ENCODE measurements at regions not wholly inside any gene's neighbourhood (a gene's known extent, or its start where the extent isn't known, plus 50 kb on each side); places are given as distances from the start of the nearest gene placed in this dataset.

DNA sequence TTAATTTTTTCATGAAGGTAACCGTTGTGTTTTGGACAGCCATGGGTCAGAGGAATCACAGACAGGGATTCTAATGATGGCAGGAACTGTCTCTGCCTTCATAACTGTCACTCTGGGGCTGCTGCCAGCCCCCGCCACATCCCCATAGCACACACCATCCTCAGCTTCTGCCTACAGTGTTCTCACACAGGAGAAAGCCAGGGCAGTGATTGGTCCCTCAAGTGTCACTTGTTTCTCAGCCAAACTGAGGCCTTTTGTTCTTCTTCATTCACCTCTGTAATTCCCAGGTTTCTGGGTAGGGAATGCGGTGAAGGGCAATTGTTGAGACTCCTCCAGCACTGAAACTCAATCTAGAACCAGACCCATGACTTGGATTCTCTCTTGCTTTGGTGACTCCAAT, 65.4 kb upstream of the C3orf80 start (continued):
- TF ChIP-seq, protein P1, sequence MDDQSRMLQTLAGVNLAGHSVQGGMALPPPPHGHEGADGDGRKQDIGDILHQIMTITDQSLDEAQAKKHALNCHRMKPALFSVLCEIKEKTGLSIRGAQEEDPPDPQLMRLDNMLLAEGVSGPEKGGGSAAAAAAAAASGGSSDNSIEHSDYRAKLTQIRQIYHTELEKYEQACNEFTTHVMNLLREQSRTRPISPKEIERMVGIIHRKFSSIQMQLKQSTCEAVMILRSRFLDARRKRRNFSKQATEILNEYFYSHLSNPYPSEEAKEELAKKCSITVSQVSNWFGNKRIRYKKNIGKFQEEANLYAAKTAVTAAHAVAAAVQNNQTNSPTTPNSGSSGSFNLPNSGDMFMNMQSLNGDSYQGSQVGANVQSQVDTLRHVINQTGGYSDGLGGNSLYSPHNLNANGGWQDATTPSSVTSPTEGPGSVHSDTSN (IDR thresholded peaks at IDR 0.05): no peak

DNA sequence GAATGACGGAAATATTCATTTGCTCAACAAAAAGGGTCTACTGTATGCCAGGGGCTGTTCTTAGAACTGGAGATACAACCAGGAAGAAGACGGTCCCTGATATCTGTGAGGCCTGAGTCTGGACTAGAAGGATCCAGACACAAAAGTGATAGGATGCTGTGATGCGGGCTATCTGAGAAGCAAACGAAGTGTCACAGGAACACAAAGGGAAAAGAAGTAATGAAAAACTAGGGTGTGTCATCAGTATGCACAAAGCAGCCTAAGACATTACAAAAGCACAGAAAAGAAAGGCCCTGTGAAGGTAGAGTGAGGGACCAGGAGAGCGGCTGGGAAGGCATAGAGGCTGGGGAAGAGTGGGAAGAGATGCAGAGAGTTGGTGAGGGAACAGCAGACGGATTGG, 63.3 kb upstream of the C3orf80 start:
- no peak overlapping the region for H3K27ac ChIP-seq (ENCODE audit: low read depth in 2 of 2, low read length in 1 of 2)
- no peaks in the 10 kb centered on the region for H3K79me2 ChIP-seq (ENCODE audit: insufficient read depth)
- H3K9ac ChIP-seq: no peak overlapping the region
- H2AFZ ChIP-seq (ENCODE audit: low read depth): peak overlapping the region; percentile 42; the same call in 1 of the 2 replicates
- ChIA-PET POLR2A (no interaction called here), CTCF (interaction anchor here (1.1 to 2.3 kb wide), 10 partner anchors 15 to 325 kb away, joined by 3 to 18 read pairs (median 6); partner anchors contain the start of gene C3orf80)
- H3K4me3 ChIP-seq (ENCODE audit: low read depth in 2 of 2, low read length in 1 of 2): no peak overlapping the region
- H3K9me2 ChIP-seq: no peaks in the 10 kb centered on the region
- no peaks in the 10 kb centered on the region for H3K27me3 ChIP-seq (ENCODE audit: insufficient read depth)
- no peaks in the 10 kb centered on the region for H4K20me1 ChIP-seq (ENCODE audit: insufficient read depth)
- no peak overlapping the region for H3K4me2 ChIP-seq
- 88% methylated on average over 6 of the region's 6 CpGs for WGBS (ENCODE audit: low lambda C conversion rate)
- peaks cover 0 to 8% of the 10 kb centered on the region in 2 experiments; a peak in 2 of 4 replicates for H3K4me1 ChIP-seq (ENCODE audit: control insufficient read depth in 1 of 2, insufficient read depth in 2 of 2, low read depth in 1 of 2, low read length in 1 of 2)
- no peaks in the 10 kb centered on the region for H3F3A ChIP-seq (replicated peaks; ENCODE audit: insufficient read depth)
- TF ChIP-seq, protein P2, sequence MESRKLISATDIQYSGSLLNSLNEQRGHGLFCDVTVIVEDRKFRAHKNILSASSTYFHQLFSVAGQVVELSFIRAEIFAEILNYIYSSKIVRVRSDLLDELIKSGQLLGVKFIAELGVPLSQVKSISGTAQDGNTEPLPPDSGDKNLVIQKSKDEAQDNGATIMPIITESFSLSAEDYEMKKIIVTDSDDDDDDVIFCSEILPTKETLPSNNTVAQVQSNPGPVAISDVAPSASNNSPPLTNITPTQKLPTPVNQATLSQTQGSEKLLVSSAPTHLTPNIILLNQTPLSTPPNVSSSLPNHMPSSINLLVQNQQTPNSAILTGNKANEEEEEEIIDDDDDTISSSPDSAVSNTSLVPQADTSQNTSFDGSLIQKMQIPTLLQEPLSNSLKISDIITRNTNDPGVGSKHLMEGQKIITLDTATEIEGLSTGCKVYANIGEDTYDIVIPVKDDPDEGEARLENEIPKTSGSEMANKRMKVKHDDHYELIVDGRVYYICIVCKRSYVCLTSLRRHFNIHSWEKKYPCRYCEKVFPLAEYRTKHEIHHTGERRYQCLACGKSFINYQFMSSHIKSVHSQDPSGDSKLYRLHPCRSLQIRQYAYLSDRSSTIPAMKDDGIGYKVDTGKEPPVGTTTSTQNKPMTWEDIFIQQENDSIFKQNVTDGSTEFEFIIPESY (IDR thresholded peaks at IDR 0.05; ENCODE audit: borderline replicate concordance, low read depth): no peak
- no peak for TF ChIP-seq POLR2AphosphoS5 (IDR thresholded peaks at IDR 0.05; ENCODE audit: low read depth, low read length)
- no peak for TF ChIP-seq JUND (IDR thresholded peaks at IDR 0.05)
- TF ChIP-seq, protein P3, sequence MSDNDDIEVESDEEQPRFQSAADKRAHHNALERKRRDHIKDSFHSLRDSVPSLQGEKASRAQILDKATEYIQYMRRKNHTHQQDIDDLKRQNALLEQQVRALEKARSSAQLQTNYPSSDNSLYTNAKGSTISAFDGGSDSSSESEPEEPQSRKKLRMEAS (IDR thresholded peaks at IDR 0.05; ENCODE audit: low read depth): no peak
- TF ChIP-seq NFIC (IDR thresholded peaks at IDR 0.05; ENCODE audit: borderline replicate concordance): no peak
- DNase-seq: no peak
- no peaks in the 10 kb centered on the region for H3K9me3 ChIP-seq
- no peaks in the 10 kb centered on the region for H3K36me3 ChIP-seq (replicated peaks in 1 of 2; ENCODE audit: control insufficient read depth in 1 of 2, insufficient read depth in 2 of 2, low read length in 1 of 2)

DNA sequence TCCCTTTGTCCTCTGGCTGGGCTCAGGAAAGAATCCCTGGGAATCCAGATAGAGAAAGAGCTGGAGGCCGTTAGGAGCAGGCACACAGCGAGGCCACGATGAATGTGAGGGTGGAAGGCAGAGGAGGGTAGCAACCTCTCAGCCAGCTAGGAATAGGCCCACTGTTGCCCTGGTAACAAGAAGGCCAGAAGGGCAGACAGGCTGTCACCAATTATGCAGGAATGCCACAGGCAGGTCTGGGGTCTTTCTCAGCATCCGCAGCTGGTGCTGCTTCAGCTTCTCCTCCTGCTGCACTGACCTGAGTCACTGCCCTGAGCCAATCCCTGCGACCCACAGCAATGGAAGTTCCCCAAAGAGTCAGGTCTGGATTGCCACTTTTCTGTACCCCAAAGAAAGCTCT, 62.8 kb upstream of the C3orf80 start:
- Histone ChIP-seq H3K9me2 (no peaks in the 10 kb centered on the region), H3K4me2 (0 out of 2 replicates have a peak overlapping the region, but pooled peaks have one; percentile 13), H3K27me3 (ENCODE audit: insufficient read depth) (no peaks in the 10 kb centered on the region), H3K4me1 (ENCODE audit: control insufficient read depth in 1 of 2, insufficient read depth in 2 of 2, low read depth in 1 of 2, low read length in 1 of 2) (peaks cover 0 to 8% of the 10 kb centered on the region in 2 experiments; a peak in 2 of 4 replicates), H3K9me3 (no peaks in the 10 kb centered on the region), H3K4me3 (ENCODE audit: low read depth in 2 of 2, low read length in 1 of 2) (no peak overlapping the region), H3K27ac (ENCODE audit: low read depth in 2 of 2, low read length in 1 of 2) (peak overlapping the region in 1 of 2 experiments; percentile 36; a peak in 1 of 4 replicates), H3K9ac (no peak overlapping the region), H3K79me2 (ENCODE audit: insufficient read depth) (no peaks in the 10 kb centered on the region), H3K36me3 (replicated peaks in 1 of 2; ENCODE audit: control insufficient read depth in 1 of 2, insufficient read depth in 2 of 2, low read length in 1 of 2) (no peaks in the 10 kb centered on the region), H3F3A (replicated peaks; ENCODE audit: insufficient read depth) (no peaks in the 10 kb centered on the region), H2AFZ (ENCODE audit: low read depth) (peak overlapping the region; percentile 42; the same call in 1 of the 2 replicates), H4K20me1 (ENCODE audit: insufficient read depth) (no peaks in the 10 kb centered on the region)
- peak; percentile 59 for DNase-seq
- ChIA-PET CTCF (interaction anchor here (0.8 to 2.7 kb wide), 34 partner anchors 9 to 325 kb away, joined by 3 to 29 read pairs (median 5); partner anchors contain the start of gene C3orf80), POLR2A (no interaction called here)
- WGBS (ENCODE audit: low lambda C conversion rate): 49% methylated on average over 5 of the region's 5 CpGs
- TF ChIP-seq RXRA (IDR thresholded peaks at IDR 0.05; ENCODE audit: borderline replicate concordance, low read depth) (no peak), SMC3 (IDR thresholded peaks at IDR 0.05; ENCODE audit: low read depth, low read length) (no peak), POLR2AphosphoS5 (IDR thresholded peaks at IDR 0.05; ENCODE audit: low read depth, low read length) (no peak), GATA2 (CRISPR knock-in tag; IDR thresholded peaks at IDR 0.05) (no peak), TEAD4 (IDR thresholded peaks at IDR 0.05; ENCODE audit: borderline replicate concordance, insufficient read depth) (no peak), MEF2A (IDR thresholded peaks at IDR 0.05; ENCODE audit: borderline replicate concordance, low read depth) (no peak)
- TF ChIP-seq, protein P4, sequence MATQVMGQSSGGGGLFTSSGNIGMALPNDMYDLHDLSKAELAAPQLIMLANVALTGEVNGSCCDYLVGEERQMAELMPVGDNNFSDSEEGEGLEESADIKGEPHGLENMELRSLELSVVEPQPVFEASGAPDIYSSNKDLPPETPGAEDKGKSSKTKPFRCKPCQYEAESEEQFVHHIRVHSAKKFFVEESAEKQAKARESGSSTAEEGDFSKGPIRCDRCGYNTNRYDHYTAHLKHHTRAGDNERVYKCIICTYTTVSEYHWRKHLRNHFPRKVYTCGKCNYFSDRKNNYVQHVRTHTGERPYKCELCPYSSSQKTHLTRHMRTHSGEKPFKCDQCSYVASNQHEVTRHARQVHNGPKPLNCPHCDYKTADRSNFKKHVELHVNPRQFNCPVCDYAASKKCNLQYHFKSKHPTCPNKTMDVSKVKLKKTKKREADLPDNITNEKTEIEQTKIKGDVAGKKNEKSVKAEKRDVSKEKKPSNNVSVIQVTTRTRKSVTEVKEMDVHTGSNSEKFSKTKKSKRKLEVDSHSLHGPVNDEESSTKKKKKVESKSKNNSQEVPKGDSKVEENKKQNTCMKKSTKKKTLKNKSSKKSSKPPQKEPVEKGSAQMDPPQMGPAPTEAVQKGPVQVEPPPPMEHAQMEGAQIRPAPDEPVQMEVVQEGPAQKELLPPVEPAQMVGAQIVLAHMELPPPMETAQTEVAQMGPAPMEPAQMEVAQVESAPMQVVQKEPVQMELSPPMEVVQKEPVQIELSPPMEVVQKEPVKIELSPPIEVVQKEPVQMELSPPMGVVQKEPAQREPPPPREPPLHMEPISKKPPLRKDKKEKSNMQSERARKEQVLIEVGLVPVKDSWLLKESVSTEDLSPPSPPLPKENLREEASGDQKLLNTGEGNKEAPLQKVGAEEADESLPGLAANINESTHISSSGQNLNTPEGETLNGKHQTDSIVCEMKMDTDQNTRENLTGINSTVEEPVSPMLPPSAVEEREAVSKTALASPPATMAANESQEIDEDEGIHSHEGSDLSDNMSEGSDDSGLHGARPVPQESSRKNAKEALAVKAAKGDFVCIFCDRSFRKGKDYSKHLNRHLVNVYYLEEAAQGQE (IDR thresholded peaks at IDR 0.05; ENCODE audit: low read depth, low read length): no peak
- TF ChIP-seq, protein P5, sequence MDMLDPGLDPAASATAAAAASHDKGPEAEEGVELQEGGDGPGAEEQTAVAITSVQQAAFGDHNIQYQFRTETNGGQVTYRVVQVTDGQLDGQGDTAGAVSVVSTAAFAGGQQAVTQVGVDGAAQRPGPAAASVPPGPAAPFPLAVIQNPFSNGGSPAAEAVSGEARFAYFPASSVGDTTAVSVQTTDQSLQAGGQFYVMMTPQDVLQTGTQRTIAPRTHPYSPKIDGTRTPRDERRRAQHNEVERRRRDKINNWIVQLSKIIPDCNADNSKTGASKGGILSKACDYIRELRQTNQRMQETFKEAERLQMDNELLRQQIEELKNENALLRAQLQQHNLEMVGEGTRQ (IDR thresholded peaks at IDR 0.05; ENCODE audit: borderline replicate concordance, low read depth, low read length): no peak
- TF ChIP-seq, protein P6, sequence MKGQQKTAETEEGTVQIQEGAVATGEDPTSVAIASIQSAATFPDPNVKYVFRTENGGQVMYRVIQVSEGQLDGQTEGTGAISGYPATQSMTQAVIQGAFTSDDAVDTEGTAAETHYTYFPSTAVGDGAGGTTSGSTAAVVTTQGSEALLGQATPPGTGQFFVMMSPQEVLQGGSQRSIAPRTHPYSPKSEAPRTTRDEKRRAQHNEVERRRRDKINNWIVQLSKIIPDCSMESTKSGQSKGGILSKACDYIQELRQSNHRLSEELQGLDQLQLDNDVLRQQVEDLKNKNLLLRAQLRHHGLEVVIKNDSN (IDR thresholded peaks at IDR 0.05; ENCODE audit: borderline replicate concordance, low read depth): no peak

Data from SK-N-SH (cell line).